ENCODE measurements at regions not wholly inside any gene's neighbourhood (a gene's known extent, or its start where the extent isn't known, plus 50 kb on each side); places are given as distances from the start of the nearest gene placed in this dataset.

- TF ChIP-seq CTCF (conservative IDR thresholded peaks at IDR 0.05) (no peak), ZFX (IDR thresholded peaks at IDR 0.05) (no peak)
Measured at GRCh38 chr2:226583715-226584114, 215.9 kb downstream of the IRS1 start.
